Ectodermal cell (in vitro differentiated cells): ENCODE measurements at regions not wholly inside any gene's neighbourhood (a gene's known extent, or its start where the extent isn't known, plus 50 kb on each side); places are given as distances from the start of the nearest gene placed in this dataset.

Experiments
- H3K27ac ChIP-seq: 2 replicates; pipeline ENCODE4 v1.7.0; 2013; ENCODE audit warnings: mild to moderate bottlenecking, low read depth, low read length; ENCODE audit not compliant: insufficient read depth, poor library complexity, severe bottlenecking
- H3K27me3 ChIP-seq: 2 replicates; pipeline ENCODE4 v1.7.0; 2013; ENCODE audit warnings: mild to moderate bottlenecking, low read length; ENCODE audit not compliant: insufficient read depth, control insufficient read depth, poor library complexity, severe bottlenecking
- H3K36me3 ChIP-seq: one replicate; pipeline ENCODE4 v1.7.0; 2013; ENCODE audit warnings: low read length; ENCODE audit not compliant: control insufficient read depth, insufficient read depth
- H3K4me1 ChIP-seq: one replicate; pipeline ENCODE4 v1.7.0; 2013; ENCODE audit warnings: low read length; ENCODE audit not compliant: control insufficient read depth, insufficient read depth
- H3K4me3 ChIP-seq: 2 replicates; pipeline ENCODE4 v1.7.0; 2013; ENCODE audit warnings: low read depth, low read length, control low read depth; ENCODE audit not compliant: insufficient read depth
- H3K9me3 ChIP-seq: 2 replicates; pipeline ENCODE4 v1.7.0; 2013; ENCODE audit warnings: mild to moderate bottlenecking, low read length, moderate library complexity; ENCODE audit not compliant: control insufficient read depth
- WGBS, 2 experiments: methylation state at CpG; one replicate each; pipeline ENCODE4 v1.1.7; 2013; ENCODE audit warnings: missing lambda C conversion rate in 2 of 2; 5-methylcytosine and 5-hydroxymethylcytosine counted together

- Histone ChIP-seq H3K4me1 (peaks cover 23% of the 10 kb centered on the region), H3K4me3 (no peak overlapping the region), H3K27ac (no peak overlapping the region), H3K9me3 (no peaks in the 10 kb centered on the region), H3K36me3 (no peaks in the 10 kb centered on the region), H3K27me3 (no peaks in the 10 kb centered on the region)
- 90 to 91% methylated on average over 1 of the region's 1 CpG for WGBS, 2 experiments
These were observed 985.7 kb downstream of the TUSC7 start for GRCh38 chr3:117695321-117695720.

- WGBS, 2 experiments: 87 to 90% methylated on average over 4 of the region's 4 CpGs
- H3K27ac ChIP-seq: peak overlapping the region; percentile 44
- H3K27me3 ChIP-seq: no peaks in the 10 kb centered on the region
- H3K4me1 ChIP-seq: peaks cover 23% of the 10 kb centered on the region
- no peaks in the 10 kb centered on the region for H3K36me3 ChIP-seq
- H3K9me3 ChIP-seq: no peaks in the 10 kb centered on the region
- no peak overlapping the region for H3K4me3 ChIP-seq
These were observed 986.5 kb downstream of the TUSC7 start for GRCh38 chr3:117695871-117696645.

GRCh38 chr3:117696851-117697407 lies 987.4 kb downstream of the TUSC7 start:
- H3K27me3 ChIP-seq: no peaks in the 10 kb centered on the region
- H3K27ac ChIP-seq: peak overlapping the region; percentile 54
- H3K4me1 ChIP-seq: peaks cover 23% of the 10 kb centered on the region
- WGBS, 2 experiments: 48 to 53% methylated on average over 5 of the region's 5 CpGs
- H3K36me3 ChIP-seq: no peaks in the 10 kb centered on the region
- H3K9me3 ChIP-seq: no peaks in the 10 kb centered on the region
- H3K4me3 ChIP-seq: no peak overlapping the region

- Histone ChIP-seq H3K4me3 (no peak overlapping the region), H3K9me3 (no peaks in the 10 kb centered on the region), H3K27me3 (no peaks in the 10 kb centered on the region), H3K27ac (no peak overlapping the region), H3K4me1 (peaks cover 18% of the 10 kb centered on the region), H3K36me3 (no peaks in the 10 kb centered on the region)
- WGBS, 2 experiments: no CpG with 5 or more reads among the region's 2 CpGs
These were observed 989.5 kb downstream of the TUSC7 start for GRCh38 chr3:117699058-117699457.

- 95 to 96% methylated on average over 4 to 6 of the region's 6 CpGs for WGBS, 2 experiments
- no peak overlapping the region for H3K27ac ChIP-seq
- H3K27me3 ChIP-seq: no peaks in the 10 kb centered on the region
- H3K36me3 ChIP-seq: no peaks in the 10 kb centered on the region
- peaks cover 14% of the 10 kb centered on the region for H3K4me1 ChIP-seq
- no peaks in the 10 kb centered on the region for H3K9me3 ChIP-seq
- no peak overlapping the region for H3K4me3 ChIP-seq
These were observed 991.2 kb downstream of the TUSC7 start for GRCh38 chr3:117700573-117701360.

- no peaks in the 10 kb centered on the region for H3K27me3 ChIP-seq
- H3K9me3 ChIP-seq: no peaks in the 10 kb centered on the region
- H3K4me3 ChIP-seq: no peak overlapping the region
- no peaks in the 10 kb centered on the region for H3K36me3 ChIP-seq
- WGBS, 2 experiments: 94 to 96% methylated on average over 3 of the region's 3 CpGs
- H3K4me1 ChIP-seq: no peaks in the 10 kb centered on the region
- H3K27ac ChIP-seq: no peak overlapping the region
These were observed 995.4 kb downstream of the TUSC7 start for GRCh38 chr3:117705011-117705410.

- Histone ChIP-seq H3K4me1 (no peaks in the 10 kb centered on the region), H3K9me3 (no peaks in the 10 kb centered on the region), H3K27ac (no peak overlapping the region), H3K36me3 (no peaks in the 10 kb centered on the region), H3K4me3 (no peak overlapping the region), H3K27me3 (no peaks in the 10 kb centered on the region)
- 54 to 78% methylated on average over 1 of the region's 1 CpG for WGBS, 2 experiments
These were observed 996.5 kb downstream of the TUSC7 start for GRCh38 chr3:117706037-117706436.

GRCh38 chr3:117706756-117707155 lies 997.2 kb downstream of the TUSC7 start:
- Histone ChIP-seq H3K36me3 (no peaks in the 10 kb centered on the region), H3K4me3 (no peak overlapping the region)
- 86 to 96% methylated on average over 2 of the region's 2 CpGs for WGBS, 2 experiments

GRCh38 chr3:117708601-117709000 lies 999.0 kb downstream of the TUSC7 start:
- Histone ChIP-seq H3K4me3 (no peak overlapping the region), H3K27me3 (no peaks in the 10 kb centered on the region), H3K9me3 (no peaks in the 10 kb centered on the region), H3K36me3 (no peaks in the 10 kb centered on the region), H3K27ac (no peak overlapping the region), H3K4me1 (no peaks in the 10 kb centered on the region)
- 93 to 96% methylated on average over 3 of the region's 3 CpGs for WGBS, 2 experiments

More at GRCh38 chr3:117706756-117707155, 997.2 kb downstream of the TUSC7 start:
- Histone ChIP-seq H3K9me3 (no peaks in the 10 kb centered on the region), H3K4me1 (no peaks in the 10 kb centered on the region), H3K27ac (no peak overlapping the region), H3K27me3 (no peaks in the 10 kb centered on the region)

GRCh38 chr3:117709108-117709507 lies 999.5 kb downstream of the TUSC7 start:
- no peaks in the 10 kb centered on the region for H3K4me1 ChIP-seq
- no peaks in the 10 kb centered on the region for H3K36me3 ChIP-seq
- no peak overlapping the region for H3K4me3 ChIP-seq
- no peaks in the 10 kb centered on the region for H3K27me3 ChIP-seq
- WGBS, 2 experiments: 90 to 93% methylated on average over 2 of the region's 2 CpGs
- no peaks in the 10 kb centered on the region for H3K9me3 ChIP-seq
- H3K27ac ChIP-seq: no peak overlapping the region
